ENCODE measurements at regions not wholly inside any gene's neighbourhood (a gene's known extent, or its start where the extent isn't known, plus 50 kb on each side); places are given as distances from the start of the nearest gene placed in this dataset.

DNA sequence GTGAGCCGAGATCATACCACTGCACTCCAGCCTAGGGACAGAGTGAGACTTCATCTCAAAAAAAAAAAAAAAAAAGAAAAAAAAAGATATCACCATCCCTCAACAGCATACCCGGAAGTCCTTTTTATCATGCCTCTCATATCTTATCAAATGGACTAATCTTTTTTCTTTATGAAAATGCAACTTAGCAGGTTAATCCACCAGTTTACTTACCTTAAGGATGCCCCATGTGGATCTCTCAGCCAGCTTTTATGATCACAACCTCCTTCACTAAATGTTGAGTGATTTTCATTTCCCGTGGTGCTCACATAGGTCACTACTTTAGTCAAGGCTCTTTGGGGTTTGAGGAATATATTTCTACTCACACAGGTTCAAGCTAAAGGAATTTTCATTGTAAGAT is 248.8 kb upstream of the TBX3 start:
- no peak overlapping the region for H3K4me3 ChIP-seq (ENCODE audit: low read depth, low read length)
- in situ Hi-C loops (cut with HindIII; ENCODE audit: low sequenced_read_pairs) = no loop called here
- DNase-seq (ENCODE audit: low read depth, low spot score) = no peak
- TF ChIP-seq, protein P1, sequence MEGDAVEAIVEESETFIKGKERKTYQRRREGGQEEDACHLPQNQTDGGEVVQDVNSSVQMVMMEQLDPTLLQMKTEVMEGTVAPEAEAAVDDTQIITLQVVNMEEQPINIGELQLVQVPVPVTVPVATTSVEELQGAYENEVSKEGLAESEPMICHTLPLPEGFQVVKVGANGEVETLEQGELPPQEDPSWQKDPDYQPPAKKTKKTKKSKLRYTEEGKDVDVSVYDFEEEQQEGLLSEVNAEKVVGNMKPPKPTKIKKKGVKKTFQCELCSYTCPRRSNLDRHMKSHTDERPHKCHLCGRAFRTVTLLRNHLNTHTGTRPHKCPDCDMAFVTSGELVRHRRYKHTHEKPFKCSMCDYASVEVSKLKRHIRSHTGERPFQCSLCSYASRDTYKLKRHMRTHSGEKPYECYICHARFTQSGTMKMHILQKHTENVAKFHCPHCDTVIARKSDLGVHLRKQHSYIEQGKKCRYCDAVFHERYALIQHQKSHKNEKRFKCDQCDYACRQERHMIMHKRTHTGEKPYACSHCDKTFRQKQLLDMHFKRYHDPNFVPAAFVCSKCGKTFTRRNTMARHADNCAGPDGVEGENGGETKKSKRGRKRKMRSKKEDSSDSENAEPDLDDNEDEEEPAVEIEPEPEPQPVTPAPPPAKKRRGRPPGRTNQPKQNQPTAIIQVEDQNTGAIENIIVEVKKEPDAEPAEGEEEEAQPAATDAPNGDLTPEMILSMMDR (IDR thresholded peaks at IDR 0.05; ENCODE audit: low read depth, low read length) = no peak

DNA sequence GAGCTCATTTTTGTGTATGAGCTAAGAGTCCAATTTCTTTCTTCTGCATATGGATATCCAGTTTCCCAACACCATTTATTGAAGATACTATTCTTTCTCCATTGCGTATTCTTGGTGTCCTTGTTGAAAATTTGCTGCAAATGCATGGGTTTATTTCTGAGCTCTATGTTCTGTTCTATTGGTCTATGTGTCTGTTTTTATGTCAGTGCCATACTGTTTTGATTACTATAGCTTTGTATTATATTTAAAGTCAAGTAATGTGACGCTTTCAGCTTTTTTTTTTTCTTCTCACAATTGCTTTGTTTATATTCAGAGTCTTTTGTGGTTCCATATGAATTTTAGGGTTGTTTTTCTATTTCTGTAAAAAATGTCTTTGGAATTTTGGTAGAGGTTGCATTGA is 247.1 kb upstream of the TBX3 start:
- TF ChIP-seq, protein P1 (IDR thresholded peaks at IDR 0.05; ENCODE audit: low read depth, low read length) = no peak
- no peak for DNase-seq (ENCODE audit: low read depth, low spot score)
- H3K4me3 ChIP-seq (ENCODE audit: low read depth, low read length) = no peak overlapping the region
- in situ Hi-C loops (cut with HindIII; ENCODE audit: low sequenced_read_pairs) = no loop called here

DNA sequence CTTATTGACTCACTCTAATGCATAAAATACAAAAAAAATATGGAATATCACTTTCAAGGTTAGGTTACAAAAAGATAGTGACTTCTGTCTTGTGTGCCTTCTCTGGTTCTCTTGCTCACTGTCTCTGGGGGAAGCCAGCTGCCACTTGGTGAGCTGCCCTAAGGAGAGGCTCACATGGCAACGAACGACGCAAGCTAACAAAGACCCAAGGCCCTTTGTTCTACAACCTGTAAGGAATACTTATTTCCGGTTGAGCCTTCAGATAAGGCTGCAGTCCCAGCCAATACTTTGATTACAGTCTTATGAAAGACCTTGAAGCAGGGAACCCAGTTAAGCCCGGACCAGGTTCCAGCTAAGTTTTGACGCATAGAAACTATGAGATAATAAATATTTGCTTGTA is 242.4 kb upstream of the TBX3 start:
- in situ Hi-C loops (cut with HindIII; ENCODE audit: low sequenced_read_pairs) = no loop called here
- DNase-seq (ENCODE audit: low read depth, low spot score) = no peak
- TF ChIP-seq, protein P1 (IDR thresholded peaks at IDR 0.05; ENCODE audit: low read depth, low read length) = no peak
- H3K4me3 ChIP-seq (ENCODE audit: low read depth, low read length) = no peak overlapping the region

DNA sequence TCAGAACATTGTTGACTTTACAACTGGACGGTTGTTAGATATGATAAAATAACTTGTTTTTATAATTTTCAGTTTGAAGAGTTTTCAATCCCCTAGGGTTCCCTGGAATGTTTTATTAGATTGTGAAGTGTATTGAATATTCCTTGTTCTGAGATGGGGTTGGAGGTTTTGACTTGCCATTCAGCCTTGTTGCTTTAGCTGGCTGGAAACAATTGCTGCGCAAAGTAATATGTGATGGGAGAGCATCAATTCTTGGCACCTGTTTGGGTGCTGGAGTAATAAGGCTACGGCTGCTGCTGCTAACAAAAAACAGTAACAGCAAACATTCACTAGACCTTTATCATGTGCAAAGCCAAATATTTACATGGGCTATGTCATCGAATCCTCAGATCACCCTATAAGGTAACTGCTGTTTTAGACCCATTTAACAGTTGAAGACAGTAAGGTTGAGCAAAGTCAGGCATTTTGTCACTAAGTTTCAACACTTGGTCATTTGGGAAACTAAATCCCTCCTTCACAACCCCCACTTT is 241.0 kb upstream of the TBX3 start:
- TF ChIP-seq, protein P1 (IDR thresholded peaks at IDR 0.05; ENCODE audit: low read depth, low read length) = no peak
- in situ Hi-C loops (cut with HindIII; ENCODE audit: low sequenced_read_pairs) = no loop called here
- H3K4me3 ChIP-seq (ENCODE audit: low read depth, low read length) = no peak overlapping the region
- DNase-seq (ENCODE audit: low read depth, low spot score) = no peak

DNA sequence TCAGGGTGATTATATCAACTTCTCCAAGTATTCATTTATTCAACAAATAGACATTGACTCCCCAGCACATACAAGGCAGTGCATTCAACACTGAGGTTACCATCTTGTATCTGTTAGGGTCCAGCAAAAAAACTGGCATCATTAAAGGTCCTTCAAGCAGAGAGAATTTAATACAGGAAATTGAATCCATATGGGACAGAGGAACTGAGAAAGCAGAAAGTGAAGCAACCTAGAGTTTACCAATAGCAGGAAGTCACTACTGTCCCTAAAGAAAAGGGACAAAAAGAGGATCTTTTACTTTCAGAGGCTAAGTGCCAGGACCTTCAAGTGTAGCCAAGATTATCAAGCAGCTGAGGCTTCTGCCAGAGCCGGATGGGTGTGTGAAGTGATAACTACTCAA is 237.8 kb upstream of the TBX3 start:
- in situ Hi-C loops (cut with HindIII; ENCODE audit: low sequenced_read_pairs) = no loop called here

DNA sequence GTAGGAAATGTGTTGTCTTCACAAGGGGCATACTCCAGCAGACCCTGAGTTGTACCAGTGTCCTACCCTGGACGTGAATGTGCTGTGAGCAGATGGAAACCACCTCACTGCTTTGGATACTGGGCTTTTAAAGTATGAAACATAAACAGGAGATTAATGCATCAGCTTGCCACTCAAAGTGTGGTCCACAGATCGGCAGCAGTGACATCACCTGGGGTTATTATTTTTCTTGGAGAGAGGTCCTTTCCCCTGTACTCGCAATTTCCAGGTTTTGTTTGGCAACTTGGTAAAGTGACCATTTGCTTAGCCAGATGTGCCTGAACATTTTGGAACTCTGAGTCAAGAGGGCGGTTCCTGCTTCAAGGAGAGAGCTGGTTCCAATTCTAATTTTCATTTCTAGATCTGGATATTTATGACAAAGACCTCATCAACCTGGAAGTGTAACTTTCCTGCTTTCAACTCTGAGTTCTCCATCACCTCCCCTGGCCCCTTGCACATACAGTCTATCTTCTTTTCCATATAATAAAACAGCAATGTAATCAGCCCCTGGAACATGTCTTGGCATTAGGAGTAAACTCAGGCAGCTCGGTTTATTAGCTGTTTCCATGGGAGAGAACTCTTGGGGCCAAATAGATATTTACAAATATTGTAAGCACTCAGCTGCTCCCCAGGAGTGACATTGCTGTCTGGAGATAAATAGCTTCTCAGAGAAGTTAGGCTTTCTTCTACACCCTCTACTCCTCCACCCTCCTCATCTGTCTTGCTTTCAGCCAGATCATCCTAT is 237.0 kb upstream of the TBX3 start:
- TF ChIP-seq, protein P1 (IDR thresholded peaks at IDR 0.05; ENCODE audit: low read depth, low read length) = no peak
- H3K4me3 ChIP-seq (ENCODE audit: low read depth, low read length) = no peak overlapping the region
- in situ Hi-C loops (cut with HindIII; ENCODE audit: low sequenced_read_pairs) = no loop called here
- DNase-seq (ENCODE audit: low read depth, low spot score) = peak; percentile 62

More for the DNA sequence above, 237.8 kb upstream of the TBX3 start:
- no peak for DNase-seq (ENCODE audit: low read depth, low spot score)
- H3K4me3 ChIP-seq (ENCODE audit: low read depth, low read length) = no peak overlapping the region
- TF ChIP-seq, protein P1 (IDR thresholded peaks at IDR 0.05; ENCODE audit: low read depth, low read length) = no peak

All from astrocyte of the spinal cord (primary cell).